ENCODE measurements at regions not wholly inside any gene's neighbourhood (a gene's known extent, or its start where the extent isn't known, plus 50 kb on each side); places are given as distances from the start of the nearest gene placed in this dataset.

DNA sequence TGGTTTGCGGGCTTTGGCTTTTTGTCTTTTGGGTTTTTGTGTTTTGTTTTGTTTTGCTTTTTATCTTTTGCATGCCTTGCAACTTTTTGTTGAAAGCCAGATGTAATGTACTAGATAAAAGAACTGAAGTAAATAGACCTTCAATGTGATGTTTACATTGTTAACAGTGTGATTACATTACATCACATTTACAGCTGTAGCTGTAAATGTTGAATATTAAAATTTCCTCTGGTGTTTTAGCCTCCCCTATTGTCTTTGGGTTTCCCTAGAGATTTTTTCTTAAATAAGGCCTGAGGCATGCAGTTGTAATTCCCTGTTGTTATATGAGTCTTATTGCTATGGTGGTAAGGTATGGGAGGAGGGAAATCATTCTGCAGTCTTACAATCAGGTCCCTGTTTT, 275.0 kb downstream of the PARM1 start:
- no peaks in the 10 kb centered on the region for H3K4me1 ChIP-seq (replicated peaks in 1 of 2; ENCODE audit: control insufficient read depth in 2 of 2, insufficient read depth in 2 of 2, low read length in 2 of 2)
- no peaks in the 10 kb centered on the region for H3K27me3 ChIP-seq (ENCODE audit: control insufficient read depth in 2 of 2, insufficient read depth in 2 of 2, low read length in 2 of 2)
- H4K20me1 ChIP-seq (replicated peaks; ENCODE audit: control insufficient read depth, insufficient read depth, low read length) = no peaks in the 10 kb centered on the region
- FAIRE-seq (no peak), DNase-seq (ENCODE audit: extremely low read depth in 1 of 4, low spot score in 3 of 4) (no peak), ATAC-seq (no peak)
- BruUV-seq (replicated peaks) = no TSS peak
- H3K9me1 ChIP-seq (ENCODE audit: control insufficient read depth, insufficient read depth, low read length) = no peaks in the 10 kb centered on the region
- intact Hi-C loops (cut with micrococcal nuclease) = no loop called here
- no peak overlapping the region for H2AFZ ChIP-seq (ENCODE audit: low read depth, low read length)
- in situ Hi-C loops (cut with MboI) = no loop called here
- H3K4me2 ChIP-seq (ENCODE audit: insufficient read depth, low read length) = no peak overlapping the region
- ChIA-PET POLR2A (no interaction called here), CTCF (ENCODE audit: low intra/inter-chr PET ratio) (no interaction called here)
- no peaks in the 10 kb centered on the region for H3K79me2 ChIP-seq (ENCODE audit: control insufficient read depth, insufficient read depth, low read length)
- H3K9ac ChIP-seq (ENCODE audit: insufficient read depth in 1 of 2, low read depth in 2 of 2, low read length in 2 of 2) = no peak overlapping the region
- H3K4me3 ChIP-seq = no peak overlapping the region
- no peak overlapping the region for H3K27ac ChIP-seq (ENCODE audit: extremely low read depth, low read depth, low read length)
- H3K9me3 ChIP-seq (replicated peaks; ENCODE audit: control insufficient read depth, insufficient read depth, low read depth, low read length) = no peaks in the 10 kb centered on the region
- WGBS (ENCODE audit: insufficient coverage, low coverage, missing lambda C conversion rate) = 0% methylated on average over 1 of the region's 1 CpG
- H3K36me3 ChIP-seq (ENCODE audit: control insufficient read depth, insufficient read depth, low read length) = no peaks in the 10 kb centered on the region
- TF ChIP-seq PCBP1 (IDR thresholded peaks at IDR 0.05; ENCODE audit: low read depth, low read length, poor library complexity, severe bottlenecking) (no peak), POLR2AphosphoS2 (IDR thresholded peaks at IDR 0.05; ENCODE audit: low read length) (no peak), HDAC1 (IDR thresholded peaks at IDR 0.05) (no peak), ZNF707 (CRISPR knock-in tag; conservative IDR thresholded peaks at IDR 0.05) (no peak), NONO (IDR thresholded peaks at IDR 0.05; ENCODE audit: low read depth in 2 of 2, low read length in 1 of 2) (no peak), PCBP2 (IDR thresholded peaks at IDR 0.05; ENCODE audit: low read depth, low read length, poor library complexity, severe bottlenecking) (no peak), SP2 (IDR thresholded peaks at IDR 0.05; ENCODE audit: extremely low read depth, low read depth, low read length, poor library complexity, severe bottlenecking) (no peak)
- TF ChIP-seq, protein P1, sequence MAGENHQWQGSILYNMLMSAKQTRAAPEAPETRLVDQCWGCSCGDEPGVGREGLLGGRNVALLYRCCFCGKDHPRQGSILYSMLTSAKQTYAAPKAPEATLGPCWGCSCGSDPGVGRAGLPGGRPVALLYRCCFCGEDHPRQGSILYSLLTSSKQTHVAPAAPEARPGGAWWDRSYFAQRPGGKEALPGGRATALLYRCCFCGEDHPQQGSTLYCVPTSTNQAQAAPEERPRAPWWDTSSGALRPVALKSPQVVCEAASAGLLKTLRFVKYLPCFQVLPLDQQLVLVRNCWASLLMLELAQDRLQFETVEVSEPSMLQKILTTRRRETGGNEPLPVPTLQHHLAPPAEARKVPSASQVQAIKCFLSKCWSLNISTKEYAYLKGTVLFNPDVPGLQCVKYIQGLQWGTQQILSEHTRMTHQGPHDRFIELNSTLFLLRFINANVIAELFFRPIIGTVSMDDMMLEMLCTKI (IDR thresholded peaks at IDR 0.05; ENCODE audit: partially characterized antibody) = no peak
- TF ChIP-seq, protein P2, sequence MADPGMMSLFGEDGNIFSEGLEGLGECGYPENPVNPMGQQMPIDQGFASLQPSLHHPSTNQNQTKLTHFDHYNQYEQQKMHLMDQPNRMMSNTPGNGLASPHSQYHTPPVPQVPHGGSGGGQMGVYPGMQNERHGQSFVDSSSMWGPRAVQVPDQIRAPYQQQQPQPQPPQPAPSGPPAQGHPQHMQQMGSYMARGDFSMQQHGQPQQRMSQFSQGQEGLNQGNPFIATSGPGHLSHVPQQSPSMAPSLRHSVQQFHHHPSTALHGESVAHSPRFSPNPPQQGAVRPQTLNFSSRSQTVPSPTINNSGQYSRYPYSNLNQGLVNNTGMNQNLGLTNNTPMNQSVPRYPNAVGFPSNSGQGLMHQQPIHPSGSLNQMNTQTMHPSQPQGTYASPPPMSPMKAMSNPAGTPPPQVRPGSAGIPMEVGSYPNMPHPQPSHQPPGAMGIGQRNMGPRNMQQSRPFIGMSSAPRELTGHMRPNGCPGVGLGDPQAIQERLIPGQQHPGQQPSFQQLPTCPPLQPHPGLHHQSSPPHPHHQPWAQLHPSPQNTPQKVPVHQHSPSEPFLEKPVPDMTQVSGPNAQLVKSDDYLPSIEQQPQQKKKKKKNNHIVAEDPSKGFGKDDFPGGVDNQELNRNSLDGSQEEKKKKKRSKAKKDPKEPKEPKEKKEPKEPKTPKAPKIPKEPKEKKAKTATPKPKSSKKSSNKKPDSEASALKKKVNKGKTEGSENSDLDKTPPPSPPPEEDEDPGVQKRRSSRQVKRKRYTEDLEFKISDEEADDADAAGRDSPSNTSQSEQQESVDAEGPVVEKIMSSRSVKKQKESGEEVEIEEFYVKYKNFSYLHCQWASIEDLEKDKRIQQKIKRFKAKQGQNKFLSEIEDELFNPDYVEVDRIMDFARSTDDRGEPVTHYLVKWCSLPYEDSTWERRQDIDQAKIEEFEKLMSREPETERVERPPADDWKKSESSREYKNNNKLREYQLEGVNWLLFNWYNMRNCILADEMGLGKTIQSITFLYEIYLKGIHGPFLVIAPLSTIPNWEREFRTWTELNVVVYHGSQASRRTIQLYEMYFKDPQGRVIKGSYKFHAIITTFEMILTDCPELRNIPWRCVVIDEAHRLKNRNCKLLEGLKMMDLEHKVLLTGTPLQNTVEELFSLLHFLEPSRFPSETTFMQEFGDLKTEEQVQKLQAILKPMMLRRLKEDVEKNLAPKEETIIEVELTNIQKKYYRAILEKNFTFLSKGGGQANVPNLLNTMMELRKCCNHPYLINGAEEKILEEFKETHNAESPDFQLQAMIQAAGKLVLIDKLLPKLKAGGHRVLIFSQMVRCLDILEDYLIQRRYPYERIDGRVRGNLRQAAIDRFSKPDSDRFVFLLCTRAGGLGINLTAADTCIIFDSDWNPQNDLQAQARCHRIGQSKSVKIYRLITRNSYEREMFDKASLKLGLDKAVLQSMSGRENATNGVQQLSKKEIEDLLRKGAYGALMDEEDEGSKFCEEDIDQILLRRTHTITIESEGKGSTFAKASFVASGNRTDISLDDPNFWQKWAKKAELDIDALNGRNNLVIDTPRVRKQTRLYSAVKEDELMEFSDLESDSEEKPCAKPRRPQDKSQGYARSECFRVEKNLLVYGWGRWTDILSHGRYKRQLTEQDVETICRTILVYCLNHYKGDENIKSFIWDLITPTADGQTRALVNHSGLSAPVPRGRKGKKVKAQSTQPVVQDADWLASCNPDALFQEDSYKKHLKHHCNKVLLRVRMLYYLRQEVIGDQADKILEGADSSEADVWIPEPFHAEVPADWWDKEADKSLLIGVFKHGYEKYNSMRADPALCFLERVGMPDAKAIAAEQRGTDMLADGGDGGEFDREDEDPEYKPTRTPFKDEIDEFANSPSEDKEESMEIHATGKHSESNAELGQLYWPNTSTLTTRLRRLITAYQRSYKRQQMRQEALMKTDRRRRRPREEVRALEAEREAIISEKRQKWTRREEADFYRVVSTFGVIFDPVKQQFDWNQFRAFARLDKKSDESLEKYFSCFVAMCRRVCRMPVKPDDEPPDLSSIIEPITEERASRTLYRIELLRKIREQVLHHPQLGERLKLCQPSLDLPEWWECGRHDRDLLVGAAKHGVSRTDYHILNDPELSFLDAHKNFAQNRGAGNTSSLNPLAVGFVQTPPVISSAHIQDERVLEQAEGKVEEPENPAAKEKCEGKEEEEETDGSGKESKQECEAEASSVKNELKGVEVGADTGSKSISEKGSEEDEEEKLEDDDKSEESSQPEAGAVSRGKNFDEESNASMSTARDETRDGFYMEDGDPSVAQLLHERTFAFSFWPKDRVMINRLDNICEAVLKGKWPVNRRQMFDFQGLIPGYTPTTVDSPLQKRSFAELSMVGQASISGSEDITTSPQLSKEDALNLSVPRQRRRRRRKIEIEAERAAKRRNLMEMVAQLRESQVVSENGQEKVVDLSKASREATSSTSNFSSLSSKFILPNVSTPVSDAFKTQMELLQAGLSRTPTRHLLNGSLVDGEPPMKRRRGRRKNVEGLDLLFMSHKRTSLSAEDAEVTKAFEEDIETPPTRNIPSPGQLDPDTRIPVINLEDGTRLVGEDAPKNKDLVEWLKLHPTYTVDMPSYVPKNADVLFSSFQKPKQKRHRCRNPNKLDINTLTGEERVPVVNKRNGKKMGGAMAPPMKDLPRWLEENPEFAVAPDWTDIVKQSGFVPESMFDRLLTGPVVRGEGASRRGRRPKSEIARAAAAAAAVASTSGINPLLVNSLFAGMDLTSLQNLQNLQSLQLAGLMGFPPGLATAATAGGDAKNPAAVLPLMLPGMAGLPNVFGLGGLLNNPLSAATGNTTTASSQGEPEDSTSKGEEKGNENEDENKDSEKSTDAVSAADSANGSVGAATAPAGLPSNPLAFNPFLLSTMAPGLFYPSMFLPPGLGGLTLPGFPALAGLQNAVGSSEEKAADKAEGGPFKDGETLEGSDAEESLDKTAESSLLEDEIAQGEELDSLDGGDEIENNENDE (IDR thresholded peaks at IDR 0.05; ENCODE audit: low read depth, low read length) = no peak
